ENCODE measurements at regions not wholly inside any gene's neighbourhood (a gene's known extent, or its start where the extent isn't known, plus 50 kb on each side); places are given as distances from the start of the nearest gene placed in this dataset.

GRCh38 chr1:10915594-10915993, 96.9 kb upstream of the TARDBP start:
- TF ChIP-seq POLR2A (IDR thresholded peaks at IDR 0.05) (no peak), CTCF (IDR thresholded peaks at IDR 0.05) (no peak)

Data from body of pancreas (tissue), 4 donors.